ENCODE measurements at regions not wholly inside any gene's neighbourhood (a gene's known extent, or its start where the extent isn't known, plus 50 kb on each side); places are given as distances from the start of the nearest gene placed in this dataset.

GRCh38 chr2:10190737-10191532, 68.4 kb downstream of the RRM2 start:
- TF ChIP-seq POLR2A (IDR thresholded peaks at IDR 0.05) = no peak
- TF ChIP-seq CTCF (IDR thresholded peaks at IDR 0.05) = no peak
